ENCODE measurements at regions not wholly inside any gene's neighbourhood (a gene's known extent, or its start where the extent isn't known, plus 50 kb on each side); places are given as distances from the start of the nearest gene placed in this dataset.

- no peak for DNase-seq (ENCODE audit: extremely low spot score)
- ChIA-PET POLR2A (no interaction called here), CTCF (interaction anchor here (0.7 kb wide), 1 partner anchor 500 kb away, joined by 4 read pairs; no protein-coding TSS in a partner anchor)
- TF ChIP-seq, protein P1, sequence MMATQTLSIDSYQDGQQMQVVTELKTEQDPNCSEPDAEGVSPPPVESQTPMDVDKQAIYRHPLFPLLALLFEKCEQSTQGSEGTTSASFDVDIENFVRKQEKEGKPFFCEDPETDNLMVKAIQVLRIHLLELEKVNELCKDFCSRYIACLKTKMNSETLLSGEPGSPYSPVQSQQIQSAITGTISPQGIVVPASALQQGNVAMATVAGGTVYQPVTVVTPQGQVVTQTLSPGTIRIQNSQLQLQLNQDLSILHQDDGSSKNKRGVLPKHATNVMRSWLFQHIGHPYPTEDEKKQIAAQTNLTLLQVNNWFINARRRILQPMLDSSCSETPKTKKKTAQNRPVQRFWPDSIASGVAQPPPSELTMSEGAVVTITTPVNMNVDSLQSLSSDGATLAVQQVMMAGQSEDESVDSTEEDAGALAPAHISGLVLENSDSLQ (IDR thresholded peaks at IDR 0.05) = no peak
- TF ChIP-seq FOXA1 (IDR thresholded peaks at IDR 0.05) = no peak
- no peak for TF ChIP-seq ELF4 (IDR thresholded peaks at IDR 0.05)
- TF ChIP-seq L3MBTL2 (conservative IDR thresholded peaks at IDR 0.05) = no peak
- no peak for TF ChIP-seq LEF1 (IDR thresholded peaks at IDR 0.05; ENCODE audit: borderline replicate concordance)
- no peak for TF ChIP-seq ARNT (IDR thresholded peaks at IDR 0.05)
- TF ChIP-seq NFRKB (IDR thresholded peaks at IDR 0.05) = no peak
- no peak for TF ChIP-seq FOXK2 (IDR thresholded peaks at IDR 0.05)
- no peak for TF ChIP-seq BHLHE40 (IDR thresholded peaks at IDR 0.05; ENCODE audit: borderline replicate concordance)
Measured at GRCh38 chr16:74232806-74233465, 63.7 kb upstream of the PSMD7 start.

GRCh38 chr16:74230126-74230525, 66.5 kb upstream of the PSMD7 start:
- DNase-seq (ENCODE audit: extremely low spot score) = no peak
- ChIA-PET POLR2A (no interaction called here), CTCF (no interaction called here)
- TF ChIP-seq, protein P1 (IDR thresholded peaks at IDR 0.05) = peak; percentile 45
- TF ChIP-seq SP1 (IDR thresholded peaks at IDR 0.05) (no peak), CTBP1 (IDR thresholded peaks at IDR 0.05; ENCODE audit: borderline replicate concordance) (no peak), ZNF384 (IDR thresholded peaks at IDR 0.05) (no peak)

GRCh38 chr16:74226338-74226954, 70.2 kb upstream of the PSMD7 start:
- ChIA-PET POLR2A (no interaction called here), CTCF (interaction anchor here (0.7 to 1.5 kb wide), 12 partner anchors 10 to 162 kb away, joined by 3 to 9 read pairs (median 4); no protein-coding TSS in a partner anchor)
- TF ChIP-seq ZNF384 (IDR thresholded peaks at IDR 0.05) (no peak), TARDBP (IDR thresholded peaks at IDR 0.05) (no peak), SUZ12 (IDR thresholded peaks at IDR 0.05) (no peak), NFRKB (IDR thresholded peaks at IDR 0.05) (no peak), FOXK2 (IDR thresholded peaks at IDR 0.05) (no peak), L3MBTL2 (conservative IDR thresholded peaks at IDR 0.05) (no peak), FOXA1 (IDR thresholded peaks at IDR 0.05) (no peak)
- TF ChIP-seq, protein P1 (IDR thresholded peaks at IDR 0.05) = no peak
- peak; percentile 16 for DNase-seq (ENCODE audit: extremely low spot score)

DNA sequence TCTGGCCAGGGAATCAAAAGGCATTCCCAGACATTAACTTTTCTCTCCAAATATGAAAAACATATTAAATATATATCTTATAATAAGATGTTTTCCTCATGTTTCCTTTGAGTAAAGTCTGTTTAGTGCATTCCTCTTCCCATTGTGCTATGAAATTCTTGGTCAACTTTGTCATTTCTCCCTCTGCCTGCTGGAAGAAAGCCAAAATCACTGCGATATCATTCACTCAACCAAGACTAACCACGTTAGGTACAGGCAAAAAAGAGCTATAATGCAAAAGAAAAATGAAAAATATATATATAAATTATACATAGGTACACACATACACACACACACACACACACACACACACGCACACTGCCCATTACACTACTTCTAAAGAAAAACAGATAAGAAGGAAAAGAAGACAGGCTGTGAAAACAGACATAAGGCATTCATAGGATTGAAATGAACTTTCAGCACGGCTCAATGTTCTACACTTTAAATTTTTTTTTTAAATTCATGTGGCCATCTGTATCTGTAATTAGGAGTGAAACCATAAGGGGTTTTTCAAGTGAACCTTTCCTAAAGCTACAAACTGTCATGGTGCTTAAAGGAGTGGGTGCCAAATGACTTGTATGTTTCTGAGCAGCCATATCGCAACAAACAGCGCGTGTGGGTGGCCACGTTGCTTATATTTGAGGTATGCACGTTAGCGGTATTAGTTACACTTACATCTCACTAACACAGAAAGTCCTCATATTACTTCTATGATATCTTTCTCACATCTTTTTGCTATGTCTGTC, 71.6 kb upstream of the PSMD7 start:
- DNase-seq (ENCODE audit: extremely low spot score) = no peak
- TF ChIP-seq HDGF (IDR thresholded peaks at IDR 0.05; ENCODE audit: borderline replicate concordance) = no peak
- TF ChIP-seq SP1 (IDR thresholded peaks at IDR 0.05) = no peak
- TF ChIP-seq ELF4 (IDR thresholded peaks at IDR 0.05) = no peak
- TF ChIP-seq FOXA1 (IDR thresholded peaks at IDR 0.05) = no peak
- TF ChIP-seq FOXM1 (IDR thresholded peaks at IDR 0.05; ENCODE audit: borderline replicate concordance) = no peak
- no peak for TF ChIP-seq ARNT (IDR thresholded peaks at IDR 0.05)
- no peak for TF ChIP-seq SUZ12 (IDR thresholded peaks at IDR 0.05)
- no peak for TF ChIP-seq ZNF384 (IDR thresholded peaks at IDR 0.05)
- TF ChIP-seq FOXK2 (IDR thresholded peaks at IDR 0.05) = no peak
- TF ChIP-seq CTBP1 (IDR thresholded peaks at IDR 0.05; ENCODE audit: borderline replicate concordance) = no peak
- no peak for TF ChIP-seq LEF1 (IDR thresholded peaks at IDR 0.05; ENCODE audit: borderline replicate concordance)
- TF ChIP-seq, protein P1 (IDR thresholded peaks at IDR 0.05) = no peak
- no peak for TF ChIP-seq NFRKB (IDR thresholded peaks at IDR 0.05)
- no peak for TF ChIP-seq BHLHE40 (IDR thresholded peaks at IDR 0.05; ENCODE audit: borderline replicate concordance)
- no peak for TF ChIP-seq TARDBP (IDR thresholded peaks at IDR 0.05)
- no peak for TF ChIP-seq L3MBTL2 (conservative IDR thresholded peaks at IDR 0.05)
- ChIA-PET CTCF (no interaction called here), POLR2A (no interaction called here)

GRCh38 chr16:74221828-74222227, 74.8 kb upstream of the PSMD7 start:
- ChIA-PET POLR2A (no interaction called here), CTCF (no interaction called here)
- TF ChIP-seq TARDBP (IDR thresholded peaks at IDR 0.05) (no peak), LEF1 (IDR thresholded peaks at IDR 0.05; ENCODE audit: borderline replicate concordance) (no peak)
- no peak for DNase-seq (ENCODE audit: extremely low spot score)

DNA sequence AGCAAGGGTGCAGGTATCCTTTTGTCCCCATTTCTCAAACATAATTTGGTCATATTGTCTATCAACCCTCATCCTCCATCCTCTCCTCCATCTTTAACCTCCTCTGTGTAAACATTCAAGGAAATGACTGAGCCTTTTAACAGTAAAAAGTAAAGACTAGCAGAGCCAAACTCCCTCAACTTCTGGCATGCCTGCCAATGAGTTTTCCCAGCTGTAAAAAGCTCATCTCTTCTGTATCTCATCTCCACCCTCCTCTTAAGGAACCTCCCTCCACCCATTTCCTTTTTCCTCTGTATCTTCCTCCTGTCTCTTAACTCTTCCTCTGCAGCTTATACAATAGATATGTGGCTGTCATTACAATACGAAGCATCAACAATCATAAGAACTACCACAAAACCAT, 76.9 kb upstream of the PSMD7 start:
- ChIA-PET POLR2A (no interaction called here), CTCF (no interaction called here)
- TF ChIP-seq NFRKB (IDR thresholded peaks at IDR 0.05) = no peak
- TF ChIP-seq FOXM1 (IDR thresholded peaks at IDR 0.05; ENCODE audit: borderline replicate concordance) = no peak
- no peak for TF ChIP-seq ELF4 (IDR thresholded peaks at IDR 0.05)
- TF ChIP-seq SP1 (IDR thresholded peaks at IDR 0.05) = no peak
- TF ChIP-seq SUZ12 (IDR thresholded peaks at IDR 0.05) = no peak
- TF ChIP-seq ARNT (IDR thresholded peaks at IDR 0.05) = no peak
- no peak for TF ChIP-seq LEF1 (IDR thresholded peaks at IDR 0.05; ENCODE audit: borderline replicate concordance)
- no peak for TF ChIP-seq FOXK2 (IDR thresholded peaks at IDR 0.05)
- TF ChIP-seq BHLHE40 (IDR thresholded peaks at IDR 0.05; ENCODE audit: borderline replicate concordance) = no peak
- no peak for DNase-seq (ENCODE audit: extremely low spot score)

Measured in HEK293T (cell line).